ENCODE measurements at regions not wholly inside any gene's neighbourhood (a gene's known extent, or its start where the extent isn't known, plus 50 kb on each side); places are given as distances from the start of the nearest gene placed in this dataset.

- Histone ChIP-seq H3K4me1 (ENCODE audit: insufficient read depth, low read length, poor library complexity, severe bottlenecking) (no peaks in the 10 kb centered on the region), H3K36me3 (ENCODE audit: insufficient read depth, low read length, poor library complexity, severe bottlenecking) (no peaks in the 10 kb centered on the region), H3K27me3 (replicated peaks; ENCODE audit: insufficient read depth, low read depth, low read length, poor library complexity) (no peaks in the 10 kb centered on the region), H3K4me3 (ENCODE audit: low read depth, low read length, poor library complexity, severe bottlenecking) (no peak overlapping the region), H3K9me3 (ENCODE audit: low read depth, low read length, poor library complexity, severe bottlenecking) (no peaks in the 10 kb centered on the region), H3K27ac (ENCODE audit: low read depth, low read length, poor library complexity, severe bottlenecking) (no peak overlapping the region)
- ChIA-PET POLR2A (ENCODE audit: low non-redundant PET) (no interaction called here), CTCF (no interaction called here)
- TF ChIP-seq CTCF (conservative IDR thresholded peaks at IDR 0.05; ENCODE audit: low read depth, low read length) = no peak
- no peak for TF ChIP-seq EZH2 (IDR thresholded peaks at IDR 0.05; ENCODE audit: borderline replicate concordance, low read depth, low read length, poor library complexity, severe bottlenecking)
- BruUV-seq (replicated peaks) = no TSS peak
- DNase-seq (ENCODE audit: low spot score) = no peak
- intact Hi-C loops (cut with micrococcal nuclease; ENCODE audit: unreplicated experiment) = no loop called here
These were observed 50.9 kb upstream of the CPNE8 start for GRCh38 chr12:38956337-38956736.
